ENCODE measurements at regions not wholly inside any gene's neighbourhood (a gene's known extent, or its start where the extent isn't known, plus 50 kb on each side); places are given as distances from the start of the nearest gene placed in this dataset.
A peak's percentile ranks its signal among the peaks of the same experiment; 100 is the strongest.
"Not testable (repeated sequence)": the region's sequence is repeated elsewhere in the genome, so short reads cannot be mapped to it uniquely, and the experiment has no call there.

DNA sequence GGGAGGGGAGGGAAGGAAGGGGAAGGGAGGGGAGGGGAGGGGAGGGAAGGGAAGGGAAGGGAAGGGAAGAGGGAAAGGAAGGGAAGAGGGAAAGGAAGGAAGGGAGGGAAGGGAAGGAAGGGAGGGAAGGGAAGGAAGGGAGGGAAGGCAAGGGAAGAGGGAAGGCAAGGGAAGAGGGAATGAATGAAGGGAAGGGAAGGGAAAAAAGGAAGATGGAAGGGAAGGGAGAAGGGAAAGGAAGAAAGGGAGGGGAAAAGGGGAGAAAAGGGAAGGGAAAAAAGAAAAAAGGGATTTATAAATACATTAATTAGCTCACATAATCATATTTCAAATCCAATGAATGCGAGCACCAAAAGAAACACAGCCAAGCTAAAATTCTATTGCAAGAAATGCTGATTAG lies 202.9 kb upstream of the LRRTM4 start:
- FAIRE-seq, result no peak

DNA sequence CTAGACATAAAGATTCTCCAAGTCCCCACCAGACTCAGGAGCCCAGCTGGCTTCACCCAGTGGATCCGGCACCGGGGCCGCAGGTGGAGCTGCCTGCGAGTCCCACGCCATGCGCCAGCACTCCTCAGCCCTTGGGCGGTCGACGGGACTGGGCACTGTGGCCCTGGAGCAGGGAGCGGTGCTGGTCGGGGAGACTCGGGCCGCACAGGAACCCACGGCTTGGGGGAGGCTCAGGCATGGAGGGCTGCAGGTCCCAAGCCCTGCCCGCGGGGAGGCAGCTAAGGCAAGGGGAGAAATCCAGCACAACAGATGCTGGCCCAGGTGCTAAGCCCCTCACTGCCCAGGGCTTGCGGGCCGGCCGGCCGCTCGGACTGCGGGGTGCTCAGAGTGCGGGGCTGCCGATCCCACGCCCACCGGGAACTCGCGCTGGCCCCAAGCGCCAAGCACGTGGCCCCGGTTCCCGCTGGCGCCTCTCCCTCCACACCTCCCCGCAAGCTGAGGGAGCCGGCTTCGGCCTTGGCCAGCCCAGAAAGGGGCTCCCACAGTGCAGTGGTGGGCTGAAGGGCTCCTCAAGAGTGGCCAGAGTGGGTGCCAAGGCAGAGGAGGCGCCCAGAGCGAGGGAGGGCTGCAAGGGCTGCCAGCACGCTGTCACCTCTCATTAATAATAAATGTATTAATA lies 212.6 kb upstream of the LRRTM4 start:
- FAIRE-seq, result not testable (repeated sequence)

DNA sequence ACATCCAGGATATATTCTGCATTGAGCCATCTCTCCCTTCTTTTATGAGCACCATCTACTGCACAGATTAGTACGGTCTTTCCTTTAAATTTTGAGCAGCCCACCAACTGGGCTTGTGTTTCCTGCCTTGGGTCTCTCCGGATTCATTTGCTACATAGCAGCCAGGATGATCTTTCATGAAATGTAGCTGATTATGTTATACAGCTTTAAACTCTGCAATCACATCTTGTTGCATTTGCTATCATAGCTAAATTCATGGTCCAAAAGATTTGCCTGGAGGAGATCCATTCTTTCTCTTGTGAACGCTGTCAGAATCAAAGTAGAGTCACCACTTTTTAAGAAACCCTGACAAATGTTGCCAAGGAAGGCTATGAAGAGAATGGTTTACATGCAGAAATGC lies 215.1 kb upstream of the LRRTM4 start:
- no peak for FAIRE-seq

DNA sequence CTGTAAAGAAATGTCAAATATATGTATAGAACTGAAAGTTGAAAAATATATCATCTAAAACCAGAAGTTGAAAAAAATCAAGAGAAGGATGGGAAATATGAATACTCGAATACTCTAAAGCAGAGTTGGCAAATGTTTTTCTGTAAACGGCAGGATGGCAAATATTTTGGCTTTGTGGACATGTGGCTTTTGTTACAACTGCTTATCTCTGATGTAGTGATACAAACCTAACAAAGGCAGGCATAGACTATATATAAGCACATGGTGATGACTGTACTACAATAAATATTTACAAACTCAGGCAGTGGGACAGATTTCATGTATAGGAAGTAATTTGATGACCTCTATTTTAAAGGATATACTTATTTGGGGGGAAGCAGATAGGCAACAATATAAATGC lies 224.6 kb upstream of the LRRTM4 start:
- no peak for FAIRE-seq

DNA sequence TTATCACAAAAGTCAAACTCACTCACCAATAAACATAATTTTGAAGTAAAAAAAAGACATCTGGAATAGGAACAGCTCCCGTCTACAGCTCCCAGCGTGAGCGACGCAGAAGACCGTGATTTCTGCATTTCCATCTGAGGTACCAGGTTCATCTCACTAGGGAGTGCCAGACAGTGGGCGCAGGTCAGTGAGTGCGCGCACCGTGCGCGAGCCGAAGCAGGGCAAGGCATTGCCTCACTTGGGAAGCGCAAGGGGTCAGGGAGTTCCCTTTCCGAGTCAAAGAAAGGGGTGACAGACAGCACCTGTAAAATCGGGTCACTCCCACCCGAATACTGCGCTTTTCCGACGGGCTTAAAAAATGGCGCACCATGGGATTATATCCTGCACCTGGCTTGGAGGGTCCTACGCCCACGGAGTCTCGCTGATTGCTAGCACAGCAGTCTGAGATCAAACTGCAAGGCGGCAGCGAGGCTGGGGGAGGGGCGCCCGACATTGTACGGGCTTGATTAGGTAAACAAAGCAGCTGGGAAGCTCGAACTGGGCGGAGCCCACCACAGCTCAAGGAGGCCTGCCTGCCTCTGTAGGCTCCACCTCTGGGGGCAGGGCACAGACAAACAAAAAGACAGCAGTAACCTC lies 231.7 kb upstream of the LRRTM4 start:
- FAIRE-seq, result not testable (repeated sequence)

DNA sequence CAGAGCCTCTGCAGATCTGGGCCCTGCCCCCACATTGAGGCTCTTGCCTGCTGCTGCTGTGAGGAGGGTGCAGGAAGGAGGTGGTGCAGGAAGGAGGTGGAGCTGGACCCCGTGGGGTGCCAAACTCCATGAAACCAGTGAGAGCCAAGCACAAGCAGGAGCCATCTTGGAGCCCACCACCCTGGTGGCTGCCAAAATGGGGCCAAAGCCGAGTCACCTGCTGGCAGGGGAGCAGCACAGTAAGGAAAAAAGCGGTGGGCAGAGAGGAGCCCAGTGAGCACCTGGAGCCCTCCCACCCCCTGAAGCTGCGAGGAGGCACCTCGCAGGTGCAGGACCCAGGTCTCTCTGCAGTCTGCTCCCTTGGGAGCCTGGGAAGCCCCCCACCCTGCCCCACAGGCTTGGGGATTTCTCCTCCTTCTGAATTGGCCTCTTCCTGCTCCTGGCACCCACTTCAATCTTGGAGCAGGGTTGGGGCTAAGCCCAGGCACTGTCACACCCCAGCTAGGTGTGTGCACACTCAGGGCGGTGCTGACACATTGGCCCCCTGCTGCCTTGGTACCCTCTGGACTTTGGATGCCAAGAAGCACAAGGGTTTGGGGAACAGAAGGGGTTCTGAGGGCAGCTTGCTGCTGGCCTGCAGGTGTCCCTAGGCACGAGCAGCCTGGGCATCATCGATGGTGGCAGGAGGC lies 245.4 kb upstream of the LRRTM4 start:
- no peak for FAIRE-seq

DNA sequence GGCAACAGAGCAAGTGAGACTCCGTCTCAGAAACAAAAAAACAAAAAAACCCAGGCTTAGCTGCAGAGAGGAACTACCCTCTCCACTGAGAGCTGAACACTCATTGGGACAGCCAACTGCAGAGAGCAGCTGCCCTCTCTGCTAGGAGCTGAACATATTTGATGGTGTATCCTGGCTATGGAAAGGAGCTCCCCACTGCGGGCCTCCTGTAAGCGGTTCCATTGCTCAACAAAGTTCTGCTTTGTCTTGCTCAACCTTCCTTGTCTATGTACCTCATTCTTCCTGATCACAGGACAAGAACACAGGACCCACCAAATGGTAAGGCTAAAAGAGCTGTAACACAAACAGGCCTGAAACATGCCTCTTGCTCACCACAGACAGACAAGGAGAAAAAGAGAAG lies 246.3 kb upstream of the LRRTM4 start:
- no peak for FAIRE-seq

DNA sequence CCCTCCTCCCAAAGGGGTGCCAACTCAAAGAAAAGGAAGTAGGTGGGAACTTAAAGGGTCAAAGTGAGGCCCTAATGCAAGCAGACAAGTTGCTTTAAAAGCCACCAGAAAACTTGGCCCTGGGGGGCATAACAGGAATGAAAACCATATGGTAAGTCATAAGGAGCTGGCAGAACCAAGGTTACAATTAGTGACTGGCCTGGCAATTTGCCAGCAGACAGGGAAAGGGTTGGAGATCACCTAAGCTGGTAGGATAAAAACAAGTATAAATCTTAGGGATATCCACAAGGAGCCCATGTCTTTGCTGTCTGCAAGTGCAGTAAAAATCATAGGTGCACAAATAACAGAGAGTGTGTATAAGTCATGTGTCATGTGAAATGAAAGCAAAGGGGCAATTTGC lies 256.7 kb upstream of the LRRTM4 start:
- no peak for FAIRE-seq

DNA sequence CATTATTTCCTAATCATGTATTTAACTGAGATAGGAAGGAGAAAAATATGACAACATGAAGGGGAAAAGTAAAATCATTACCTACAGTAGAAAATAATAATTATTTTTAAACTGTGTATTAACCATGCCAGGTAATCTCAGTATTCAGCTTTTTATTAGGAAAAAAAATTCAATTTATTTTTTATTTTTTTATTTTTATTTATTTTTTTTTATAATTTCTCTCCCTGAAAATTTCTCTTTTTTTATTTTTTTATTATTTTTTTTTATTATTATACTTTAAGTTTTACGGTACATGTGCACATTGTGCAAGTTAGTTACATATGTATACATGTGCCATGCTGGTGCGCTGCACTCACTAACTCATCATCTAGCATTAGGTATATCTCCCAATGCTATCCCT lies 271.3 kb upstream of the LRRTM4 start:
- peak; percentile 54 for FAIRE-seq

DNA sequence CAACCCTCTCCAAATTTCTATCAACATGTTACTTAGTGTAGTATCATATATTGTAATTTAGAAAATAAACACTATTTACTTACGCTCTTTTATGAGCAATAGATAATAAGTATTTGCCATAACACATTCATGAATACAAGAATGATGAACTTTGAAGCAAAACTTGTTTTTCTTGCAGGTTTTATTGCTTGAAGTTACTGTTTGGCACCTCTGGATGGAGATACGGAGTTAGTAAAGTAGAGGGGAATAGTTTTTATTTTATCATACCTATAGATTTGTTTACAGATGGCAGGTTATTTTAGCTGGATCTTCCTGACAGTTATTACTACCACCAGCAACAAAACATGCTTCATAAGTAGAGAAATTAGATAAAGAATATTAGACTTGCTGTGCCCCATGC lies 274.2 kb upstream of the LRRTM4 start:
- FAIRE-seq, result no peak

DNA sequence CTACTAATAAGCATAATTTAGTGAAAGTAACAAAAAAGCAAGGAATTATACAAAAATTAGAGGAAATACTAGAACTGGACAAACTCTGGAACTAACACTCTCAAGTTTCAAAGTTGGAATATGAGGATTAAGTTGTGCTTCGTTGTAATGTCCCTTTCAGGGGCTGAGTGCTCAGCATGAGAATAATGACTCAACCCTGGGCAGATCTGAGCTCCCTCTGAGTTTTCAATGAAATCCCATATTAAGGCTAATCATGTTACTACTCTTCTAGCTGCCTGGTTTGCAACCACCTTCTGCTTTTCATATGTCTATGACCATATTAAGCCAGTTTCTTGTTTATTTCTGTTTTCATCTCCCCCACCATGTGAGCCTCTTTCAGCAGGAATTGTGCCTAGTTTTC lies 274.9 kb upstream of the LRRTM4 start:
- no peak for FAIRE-seq

DNA sequence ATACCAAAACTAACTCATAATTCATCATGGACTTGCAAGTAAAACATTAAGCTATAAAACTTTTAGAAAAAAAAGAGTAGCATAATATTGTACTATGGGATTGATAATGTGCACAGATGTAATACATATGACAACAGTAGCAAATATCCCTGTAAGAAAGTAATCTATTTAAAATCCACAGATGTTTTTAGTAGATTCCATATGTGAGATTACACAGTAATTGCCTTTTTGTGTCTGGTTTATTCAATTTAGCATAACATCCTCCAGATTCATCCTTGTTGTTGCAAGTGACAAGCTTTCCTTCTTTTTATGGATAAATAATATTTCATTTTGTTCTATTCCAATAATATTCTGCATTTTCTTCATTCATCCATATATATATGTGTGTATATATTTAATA lies 278.2 kb upstream of the LRRTM4 start:
- FAIRE-seq, result no peak

DNA sequence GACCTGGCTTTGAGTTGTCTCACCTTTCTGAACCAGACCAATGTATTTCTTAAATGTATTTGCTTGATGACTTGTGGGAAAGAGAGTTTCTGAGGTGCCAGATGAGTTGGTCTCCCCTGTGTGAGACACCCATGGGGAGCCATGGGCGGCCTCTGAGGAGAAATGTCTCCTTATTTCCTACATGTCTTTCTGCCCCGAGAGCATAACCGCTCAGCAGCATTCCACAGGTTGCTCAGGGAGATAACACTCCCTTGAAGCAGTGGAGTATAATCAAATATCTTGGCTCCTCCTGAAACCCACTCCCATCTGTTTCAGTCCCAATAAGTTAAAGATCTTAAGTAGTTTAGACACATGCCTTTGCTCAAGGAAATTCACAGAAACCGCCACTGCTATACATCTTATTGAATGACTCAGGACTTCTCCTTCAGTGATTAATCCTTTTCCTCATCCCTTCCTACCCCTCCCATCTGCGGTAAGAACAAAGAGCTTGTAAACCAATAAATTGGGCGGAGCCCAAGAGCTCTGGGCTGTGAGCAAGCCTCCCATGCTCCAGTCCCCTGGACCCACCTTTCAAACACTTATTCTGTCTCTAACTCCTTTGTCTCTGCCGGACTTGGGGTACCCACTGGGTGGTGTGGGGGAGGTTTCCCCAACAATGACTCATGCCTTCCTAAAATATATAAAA lies 285.5 kb upstream of the LRRTM4 start:
- no peak for FAIRE-seq

DNA sequence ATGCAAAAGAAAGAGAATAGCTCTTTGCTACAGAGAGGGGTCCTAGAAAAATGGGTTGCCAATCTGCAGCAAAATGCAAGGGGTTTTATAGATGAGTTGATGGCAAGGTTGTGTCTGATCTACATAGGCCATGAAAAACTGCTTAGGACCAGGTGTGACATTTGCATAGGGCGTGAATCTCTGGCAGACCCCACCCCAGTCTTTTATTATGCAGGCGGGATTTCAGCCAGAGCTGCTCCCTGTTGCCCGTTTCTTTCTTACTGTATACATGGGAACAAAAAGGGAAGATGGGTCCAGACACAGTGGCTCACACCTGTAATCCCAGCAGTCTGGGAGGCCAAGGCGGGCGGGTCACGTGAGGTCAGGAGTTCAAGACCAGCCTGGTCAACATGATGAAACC lies 286.4 kb upstream of the LRRTM4 start:
- no peak for FAIRE-seq

DNA sequence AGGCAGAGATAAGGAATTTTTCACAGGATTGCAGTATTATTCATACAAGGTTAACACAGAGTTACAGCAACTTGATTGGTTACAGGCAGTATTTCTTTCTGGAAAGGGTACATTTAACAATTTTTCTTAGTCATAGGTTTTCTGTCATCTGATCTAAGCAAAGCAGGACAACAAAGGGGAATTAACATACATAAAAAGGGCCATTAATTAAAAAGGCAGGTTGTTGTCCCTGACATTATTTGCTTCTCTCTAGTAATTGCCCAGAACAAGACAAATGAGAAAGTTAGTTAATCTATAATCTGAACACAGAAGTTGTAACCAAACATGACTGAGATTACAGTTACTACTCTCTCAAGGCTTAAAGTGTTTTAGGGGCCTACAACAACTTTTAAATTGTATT lies 291.4 kb upstream of the LRRTM4 start:
- no peak for FAIRE-seq

DNA sequence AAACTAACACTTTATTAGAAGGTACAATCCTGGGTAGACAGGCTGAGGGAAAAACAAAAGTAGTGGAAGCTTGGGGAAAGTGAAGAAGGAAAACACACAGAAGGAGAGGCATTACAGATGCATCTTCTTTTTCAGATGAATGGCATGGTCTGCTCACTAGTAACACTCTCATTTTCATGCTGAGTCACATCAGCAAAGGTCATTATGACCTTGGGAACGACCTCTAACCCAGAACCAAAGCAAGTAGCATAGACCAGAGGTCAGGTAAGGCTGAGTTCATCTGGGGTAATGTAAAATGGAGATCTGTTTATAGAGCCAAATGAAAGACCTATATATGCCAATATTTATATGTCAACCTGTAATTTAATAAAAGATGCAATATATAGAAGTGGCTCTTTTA lies 294.4 kb upstream of the LRRTM4 start:
- no peak for FAIRE-seq

DNA sequence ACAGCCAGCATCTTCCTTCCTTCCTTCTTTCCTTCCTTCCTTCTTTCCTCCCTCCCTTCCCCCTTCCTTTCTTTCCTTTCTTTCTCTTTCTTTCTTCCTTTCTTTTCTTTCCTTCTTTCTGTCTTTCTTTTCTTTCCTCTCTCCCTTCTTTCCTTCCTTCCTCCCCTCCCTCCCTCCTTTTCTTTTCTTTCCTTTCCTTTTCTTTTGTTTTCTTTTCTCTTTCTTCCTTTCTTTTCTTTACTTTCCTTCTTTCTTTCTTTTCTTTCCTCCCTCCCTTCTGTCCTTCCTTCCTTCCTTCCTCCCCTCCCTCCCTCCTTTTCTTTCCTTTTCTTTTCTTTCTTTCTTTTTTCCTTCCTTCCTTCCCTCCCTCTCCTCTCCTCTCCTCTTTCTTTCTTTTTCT lies 296.0 kb upstream of the LRRTM4 start:
- FAIRE-seq, result no peak

DNA sequence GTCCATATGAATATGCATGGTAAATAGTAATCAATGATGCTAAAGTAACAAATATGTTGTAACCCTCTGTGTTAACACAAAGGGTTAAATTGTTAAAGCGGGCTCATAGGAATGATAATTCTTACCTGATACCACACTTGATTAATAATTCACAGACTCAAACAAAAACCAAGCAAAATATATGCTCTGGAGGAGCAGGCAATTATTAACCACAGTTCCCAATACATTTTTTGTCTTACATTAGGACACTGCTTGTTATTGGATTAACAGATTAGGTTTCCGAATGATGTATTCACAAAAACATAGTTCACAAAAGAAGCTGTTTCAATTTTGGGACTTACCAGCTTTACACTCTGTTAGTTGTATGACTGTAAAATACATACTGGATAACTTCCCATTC lies 300.9 kb upstream of the LRRTM4 start:
- no peak for FAIRE-seq

DNA sequence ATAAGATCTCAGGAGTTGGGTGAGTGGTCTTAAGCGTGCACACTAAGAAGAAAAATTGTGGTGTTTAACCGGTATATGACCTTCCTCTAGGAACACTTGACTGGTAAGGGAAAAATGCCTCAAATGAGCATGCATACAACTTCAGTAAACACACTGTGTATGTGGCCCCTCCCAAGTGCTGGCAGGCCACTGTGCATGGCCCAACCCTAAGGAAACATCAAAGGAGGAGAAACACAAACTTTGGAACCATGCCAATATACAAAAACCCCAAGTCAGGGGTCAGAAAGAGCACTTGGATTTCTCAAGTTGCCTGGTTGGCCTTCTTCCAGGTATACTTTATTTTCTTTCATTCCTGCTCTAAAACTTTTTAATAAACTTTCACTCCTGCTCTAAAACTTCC lies 308.9 kb upstream of the LRRTM4 start:
- no peak for FAIRE-seq

DNA sequence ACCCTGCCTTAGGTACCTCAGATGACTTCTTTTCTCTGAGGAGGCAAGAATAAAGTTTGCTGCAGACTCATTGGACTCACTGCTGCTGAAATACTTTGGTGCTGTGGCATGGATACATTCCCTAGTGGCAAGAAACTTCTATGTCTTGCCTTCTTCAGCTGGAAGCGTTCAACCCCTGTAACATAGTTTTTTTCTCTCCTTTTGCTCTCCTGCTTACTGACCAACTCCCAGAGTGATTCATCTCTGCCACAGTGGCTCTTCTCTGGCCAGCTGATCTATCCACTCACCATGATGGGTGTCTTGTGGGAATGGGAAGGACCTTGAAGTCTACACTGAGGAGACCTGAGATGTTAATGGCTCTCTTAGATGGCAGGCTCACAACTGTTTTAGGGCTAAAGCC lies 309.3 kb upstream of the LRRTM4 start:
- no peak for FAIRE-seq

DNA sequence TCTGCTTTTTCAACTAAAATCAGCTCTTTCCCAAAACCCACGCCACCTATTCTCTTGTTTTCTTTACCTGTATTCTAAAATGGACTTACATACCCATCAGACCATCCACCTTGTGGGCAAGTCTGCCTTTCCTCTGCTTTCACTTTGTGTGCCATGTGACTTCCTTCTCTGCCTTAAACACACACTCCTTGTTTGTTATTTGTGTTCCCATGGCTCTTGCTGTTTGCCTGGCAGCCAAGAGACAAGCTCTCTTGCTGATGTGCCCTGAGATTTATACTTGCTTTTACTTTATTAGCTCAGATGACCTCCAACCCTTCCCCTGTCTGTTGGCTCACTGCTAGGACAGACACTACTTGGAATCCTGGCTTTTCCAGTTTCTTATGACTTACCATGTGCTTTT lies 309.7 kb upstream of the LRRTM4 start:
- FAIRE-seq, result no peak

DNA sequence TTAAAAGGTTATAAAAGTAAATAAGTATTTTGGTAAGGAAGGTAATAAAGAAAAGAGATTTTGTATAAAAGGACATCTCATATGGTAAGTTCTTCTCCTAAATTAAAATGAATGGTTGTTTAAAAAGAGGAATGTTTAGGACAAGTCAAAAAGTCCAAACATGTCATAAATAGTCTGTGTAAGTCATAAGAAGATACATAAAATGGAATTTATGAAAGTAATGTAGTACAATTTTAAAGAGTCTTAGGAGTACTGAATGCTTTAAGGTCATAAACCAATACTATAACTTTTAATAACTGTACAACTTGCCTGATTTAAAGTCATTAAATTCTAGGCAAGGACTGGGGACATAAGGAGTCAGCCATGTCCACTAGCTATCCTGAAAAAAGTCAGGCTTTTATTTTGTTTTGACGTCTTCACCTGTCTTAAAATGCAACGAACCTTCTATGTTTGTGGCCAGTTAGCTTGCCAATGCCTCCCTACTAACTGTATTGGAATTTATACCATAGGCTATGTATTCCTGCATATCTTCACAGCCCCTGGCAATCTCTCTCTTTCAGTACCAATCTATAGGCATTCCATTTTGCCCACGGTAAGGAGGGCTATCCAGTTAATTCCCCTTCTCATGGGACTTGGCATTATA lies 312.3 kb upstream of the LRRTM4 start:
- no peak for FAIRE-seq

DNA sequence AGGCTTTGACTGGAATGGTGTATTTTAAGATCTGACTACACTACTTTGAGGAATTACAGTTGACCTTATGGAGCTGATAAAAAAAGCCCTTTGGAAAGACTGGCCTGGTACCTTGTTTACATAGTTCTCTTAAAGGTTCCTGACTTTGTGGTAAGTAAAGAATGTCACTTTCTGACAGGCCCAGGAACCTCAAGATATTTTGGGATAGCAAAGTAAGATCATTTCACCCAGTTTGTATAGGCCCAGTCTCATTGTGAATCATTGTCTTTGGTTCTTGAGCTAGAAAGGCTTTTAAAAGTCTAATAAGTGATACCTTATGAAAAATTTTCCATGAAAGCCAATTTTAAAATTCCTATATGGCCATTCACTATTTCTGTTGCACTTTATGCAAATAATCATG lies 316.3 kb upstream of the LRRTM4 start:
- FAIRE-seq, result no peak

Measured in G401.6 (cell line).